WTC11 (cell line): ENCODE measurements at regions not wholly inside any gene's neighbourhood (a gene's known extent, or its start where the extent isn't known, plus 50 kb on each side); places are given as distances from the start of the nearest gene placed in this dataset.

Source experiments
- ATAC-seq: fragments of 200-7000 bp; cut with Tn5 transposase; 2 replicates; pipeline ENCODE4 v1.10.0; 2021; ENCODE audit warnings: mild to moderate bottlenecking, moderate library complexity
- CTCF ChIA-PET: fragments of 300-600 bp; sonication (Branson Sonifier 250); formaldehyde crosslinking; loops from one replicate; lab custom pipeline; 2021; ENCODE audit warnings: antibody characterized with exemption; lab: Charles Lee
- POLR2A ChIA-PET: fragments of 350-600 bp; sonication (Branson Sonifier 250); formaldehyde crosslinking; loops from one replicate; lab custom pipeline; 2021; ENCODE audit warnings: antibody characterized with exemption; lab: Charles Lee
- DNase-seq: peaks from one replicate; pipeline ENCODE4 v3.0.0; 2021; ENCODE audit warnings: low spot score
- H3K27ac Mint-ChIP-seq: 2 replicates; pipeline ENCODE4 v1.8.0; 2021; ENCODE audit warnings: mixed read lengths
- H3K27me3 Mint-ChIP-seq: 2 replicates; pipeline ENCODE4 v1.8.0; 2021; ENCODE audit warnings: low read depth, mild to moderate bottlenecking, moderate library complexity, mixed read lengths
- H3K36me3 Mint-ChIP-seq: 2 replicates; pipeline ENCODE4 v1.8.0; 2021; ENCODE audit warnings: mixed read lengths
- H3K4me1 Mint-ChIP-seq: 2 replicates; pipeline ENCODE4 v1.8.0; 2022; ENCODE audit warnings: mixed read lengths
- H3K4me3 Mint-ChIP-seq: 2 replicates; pipeline ENCODE4 v1.8.0; 2021; ENCODE audit warnings: mild to moderate bottlenecking, moderate library complexity, mixed read lengths
- H3K9me3 Mint-ChIP-seq: 2 replicates; pipeline ENCODE4 v1.8.0; 2021; ENCODE audit warnings: mixed read lengths
- FOXP1 ChIP-seq: sonication (generic); formaldehyde crosslinking; IDR thresholded peaks from 2 replicates; pipeline ENCODE4 v1.8.0; 2022; ENCODE audit warnings: missing genetic modification reagents, mild to moderate bottlenecking, moderate library complexity, borderline replicate concordance
- GRHL2 ChIP-seq: fragments of 250-450 bp; sonication (Bioruptor Pico); IDR thresholded peaks from 2 replicates; pipeline ENCODE4 v1.8.0; 2022; ENCODE audit warnings: mild to moderate bottlenecking, moderate library complexity; ENCODE audit not compliant: insufficient replicate concordance, severe bottlenecking
- NFATC4 ChIP-seq: fragments of 250-450 bp; sonication (Bioruptor Pico); IDR thresholded peaks from 2 replicates; pipeline ENCODE4 v1.9.0; 2021; ENCODE audit warnings: mild to moderate bottlenecking
- NFYB ChIP-seq: sonication (generic); formaldehyde crosslinking; conservative IDR thresholded peaks from 2 replicates; pipeline ENCODE4 v1.8.0; 2022; ENCODE audit warnings: low read depth, missing genetic modification reagents
- OVOL2 ChIP-seq: fragments of 250-450 bp; sonication (Bioruptor Pico); IDR thresholded peaks from 2 replicates; pipeline ENCODE4 v1.9.0; 2021; ENCODE audit warnings: mild to moderate bottlenecking, borderline replicate concordance
- RORB ChIP-seq: fragments of 250-450 bp; sonication (Bioruptor Pico); IDR thresholded peaks from 2 replicates; pipeline ENCODE4 v1.9.0; 2021; ENCODE audit warnings: mild to moderate bottlenecking
- SP1 ChIP-seq: sonication (generic); formaldehyde crosslinking; conservative IDR thresholded peaks from 2 replicates; pipeline ENCODE4 v1.8.1; 2022; ENCODE audit warnings: missing genetic modification reagents
- ZNF317 ChIP-seq: sonication (generic); formaldehyde crosslinking; IDR thresholded peaks from 2 replicates; pipeline ENCODE4 v1.8.1; 2023; ENCODE audit warnings: low read depth, mild to moderate bottlenecking, moderate library complexity, missing genetic modification reagents, borderline replicate concordance
- ZNF416 ChIP-seq: fragments of 250-450 bp; sonication (Bioruptor Pico); IDR thresholded peaks from 2 replicates; pipeline ENCODE4 v1.9.0; 2021; ENCODE audit warnings: mild to moderate bottlenecking, inconsistent platforms
- TF ChIP-seq, protein P1 (sequence below): fragments of 250-450 bp; sonication (Bioruptor Pico); IDR thresholded peaks from 2 replicates; pipeline ENCODE4 v2.1.2; 2022; ENCODE audit warnings: mild to moderate bottlenecking, moderate library complexity
- TF ChIP-seq, protein P2 (sequence below): sonication (generic); formaldehyde crosslinking; conservative IDR thresholded peaks from 2 replicates; pipeline ENCODE4 v1.8.1; 2022; ENCODE audit warnings: mild to moderate bottlenecking, missing genetic modification reagents
- TF ChIP-seq, protein P3 (sequence below): sonication (generic); formaldehyde crosslinking; IDR thresholded peaks from 2 replicates; pipeline ENCODE4 v1.8.0; 2023; ENCODE audit warnings: missing genetic modification reagents, mild to moderate bottlenecking, borderline replicate concordance
- TF ChIP-seq, protein P4 (sequence below): fragments of 250-450 bp; sonication (Bioruptor Pico); IDR thresholded peaks from 2 replicates; pipeline ENCODE4 v1.9.0; 2021; ENCODE audit warnings: mild to moderate bottlenecking

DNA sequence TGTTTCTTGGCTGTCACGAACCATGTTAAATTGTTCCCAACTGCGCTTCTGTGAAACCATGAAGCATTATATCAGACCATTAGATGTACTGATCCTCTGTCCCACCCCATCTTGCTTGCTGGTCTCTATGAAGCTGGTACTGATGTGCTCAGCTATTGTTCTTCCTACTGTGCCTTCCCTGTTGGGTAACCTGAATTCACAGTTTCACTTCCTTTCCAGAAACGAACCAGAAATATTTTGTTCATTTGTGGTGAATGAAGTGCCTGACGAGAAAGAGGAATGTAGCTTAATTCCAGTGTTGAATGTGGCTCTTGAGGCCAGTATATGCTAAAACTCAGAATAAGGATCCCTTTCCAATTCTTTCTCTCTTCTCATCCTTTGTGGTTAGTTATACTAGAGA lies 58.1 kb upstream of the SNAP91 start:
- no peak for DNase-seq
- Mint-ChIP-seq H3K27me3 (no peaks in the 10 kb centered on the region), H3K9me3 (no peaks in the 10 kb centered on the region)
- CTCF ChIA-PET, result interaction anchor here (1.1 kb wide), 1 partner anchor 40 kb away, joined by 3 read pairs; no protein-coding TSS in a partner anchor
- TF ChIP-seq, protein P1, sequence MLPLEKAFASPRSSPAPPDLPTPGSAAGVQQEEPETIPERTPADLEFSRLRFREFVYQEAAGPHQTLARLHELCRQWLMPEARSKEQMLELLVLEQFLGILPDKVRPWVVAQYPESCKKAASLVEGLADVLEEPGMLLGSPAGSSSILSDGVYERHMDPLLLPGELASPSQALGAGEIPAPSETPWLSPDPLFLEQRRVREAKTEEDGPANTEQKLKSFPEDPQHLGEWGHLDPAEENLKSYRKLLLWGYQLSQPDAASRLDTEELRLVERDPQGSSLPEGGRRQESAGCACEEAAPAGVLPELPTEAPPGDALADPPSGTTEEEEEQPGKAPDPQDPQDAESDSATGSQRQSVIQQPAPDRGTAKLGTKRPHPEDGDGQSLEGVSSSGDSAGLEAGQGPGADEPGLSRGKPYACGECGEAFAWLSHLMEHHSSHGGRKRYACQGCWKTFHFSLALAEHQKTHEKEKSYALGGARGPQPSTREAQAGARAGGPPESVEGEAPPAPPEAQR, result no peak
- TF ChIP-seq RORB (no peak), FOXP1 (CRISPR knock-in tag) (no peak), NFATC4 (CRISPR knock-in tag) (no peak), ZNF317 (CRISPR knock-in tag) (no peak), OVOL2 (no peak), NFYB (CRISPR knock-in tag) (no peak), SP1 (no peak), GRHL2 (CRISPR knock-in tag) (no peak), ZNF416 (CRISPR knock-in tag) (no peak)
- TF ChIP-seq, protein P2, sequence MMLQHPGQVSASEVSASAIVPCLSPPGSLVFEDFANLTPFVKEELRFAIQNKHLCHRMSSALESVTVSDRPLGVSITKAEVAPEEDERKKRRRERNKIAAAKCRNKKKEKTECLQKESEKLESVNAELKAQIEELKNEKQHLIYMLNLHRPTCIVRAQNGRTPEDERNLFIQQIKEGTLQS (CRISPR knock-in tag), result no peak
- TF ChIP-seq, protein P3, sequence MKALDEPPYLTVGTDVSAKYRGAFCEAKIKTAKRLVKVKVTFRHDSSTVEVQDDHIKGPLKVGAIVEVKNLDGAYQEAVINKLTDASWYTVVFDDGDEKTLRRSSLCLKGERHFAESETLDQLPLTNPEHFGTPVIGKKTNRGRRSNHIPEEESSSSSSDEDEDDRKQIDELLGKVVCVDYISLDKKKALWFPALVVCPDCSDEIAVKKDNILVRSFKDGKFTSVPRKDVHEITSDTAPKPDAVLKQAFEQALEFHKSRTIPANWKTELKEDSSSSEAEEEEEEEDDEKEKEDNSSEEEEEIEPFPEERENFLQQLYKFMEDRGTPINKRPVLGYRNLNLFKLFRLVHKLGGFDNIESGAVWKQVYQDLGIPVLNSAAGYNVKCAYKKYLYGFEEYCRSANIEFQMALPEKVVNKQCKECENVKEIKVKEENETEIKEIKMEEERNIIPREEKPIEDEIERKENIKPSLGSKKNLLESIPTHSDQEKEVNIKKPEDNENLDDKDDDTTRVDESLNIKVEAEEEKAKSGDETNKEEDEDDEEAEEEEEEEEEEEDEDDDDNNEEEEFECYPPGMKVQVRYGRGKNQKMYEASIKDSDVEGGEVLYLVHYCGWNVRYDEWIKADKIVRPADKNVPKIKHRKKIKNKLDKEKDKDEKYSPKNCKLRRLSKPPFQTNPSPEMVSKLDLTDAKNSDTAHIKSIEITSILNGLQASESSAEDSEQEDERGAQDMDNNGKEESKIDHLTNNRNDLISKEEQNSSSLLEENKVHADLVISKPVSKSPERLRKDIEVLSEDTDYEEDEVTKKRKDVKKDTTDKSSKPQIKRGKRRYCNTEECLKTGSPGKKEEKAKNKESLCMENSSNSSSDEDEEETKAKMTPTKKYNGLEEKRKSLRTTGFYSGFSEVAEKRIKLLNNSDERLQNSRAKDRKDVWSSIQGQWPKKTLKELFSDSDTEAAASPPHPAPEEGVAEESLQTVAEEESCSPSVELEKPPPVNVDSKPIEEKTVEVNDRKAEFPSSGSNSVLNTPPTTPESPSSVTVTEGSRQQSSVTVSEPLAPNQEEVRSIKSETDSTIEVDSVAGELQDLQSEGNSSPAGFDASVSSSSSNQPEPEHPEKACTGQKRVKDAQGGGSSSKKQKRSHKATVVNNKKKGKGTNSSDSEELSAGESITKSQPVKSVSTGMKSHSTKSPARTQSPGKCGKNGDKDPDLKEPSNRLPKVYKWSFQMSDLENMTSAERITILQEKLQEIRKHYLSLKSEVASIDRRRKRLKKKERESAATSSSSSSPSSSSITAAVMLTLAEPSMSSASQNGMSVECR (CRISPR knock-in tag), result no peak
- TF ChIP-seq, protein P4, sequence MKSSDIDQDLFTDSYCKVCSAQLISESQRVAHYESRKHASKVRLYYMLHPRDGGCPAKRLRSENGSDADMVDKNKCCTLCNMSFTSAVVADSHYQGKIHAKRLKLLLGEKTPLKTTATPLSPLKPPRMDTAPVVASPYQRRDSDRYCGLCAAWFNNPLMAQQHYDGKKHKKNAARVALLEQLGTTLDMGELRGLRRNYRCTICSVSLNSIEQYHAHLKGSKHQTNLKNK, result no peak
- TF ChIP-seq, all 79 proteins: peak for 0
- Mint-ChIP-seq H3K4me1 (no peaks in the 10 kb centered on the region), H3K36me3 (no peaks in the 10 kb centered on the region), H3K4me3 (no peak overlapping the region), H3K27ac (no peak overlapping the region)
- POLR2A ChIA-PET, result no interaction called here
- ATAC-seq, result no peak
